ENCODE measurements at regions not wholly inside any gene's neighbourhood (a gene's known extent, or its start where the extent isn't known, plus 50 kb on each side); places are given as distances from the start of the nearest gene placed in this dataset.
"Not testable (repeated sequence)": the region's sequence is repeated elsewhere in the genome, so short reads cannot be mapped to it uniquely, and the experiment has no call there.

GRCh38 chr11:29482510-29482909 lies 534.3 kb downstream of the KCNA4 start:
- DNase-seq, result no peak

GRCh38 chr11:29481738-29482137 lies 535.1 kb downstream of the KCNA4 start:
- no peak for DNase-seq

GRCh38 chr11:29480981-29481380 lies 535.8 kb downstream of the KCNA4 start:
- no peak for DNase-seq

GRCh38 chr11:29458252-29458651 lies 558.6 kb downstream of the KCNA4 start:
- no peak for DNase-seq

DNA sequence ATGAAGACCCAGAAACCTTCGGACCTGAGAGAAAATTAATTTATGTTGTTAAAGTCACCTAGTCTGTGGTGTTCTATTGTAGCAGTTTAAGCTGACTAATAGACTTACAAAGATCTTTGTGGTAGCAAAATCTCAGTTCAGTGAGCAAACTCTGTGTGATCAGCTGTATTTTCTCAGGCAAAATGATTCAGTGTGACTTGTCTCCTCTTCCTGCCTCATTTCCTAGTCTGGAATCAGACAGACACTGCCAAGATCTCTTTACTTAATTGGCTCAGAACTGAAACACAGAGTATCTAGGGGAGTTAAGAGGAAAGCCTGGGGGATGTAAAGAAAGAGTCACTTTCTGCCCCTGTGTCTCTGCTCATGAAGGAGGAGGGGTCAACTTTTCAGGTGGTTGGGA lies 564.7 kb downstream of the KCNA4 start:
- DNase-seq, result no peak

GRCh38 chr11:29449281-29450074 lies 567.4 kb downstream of the KCNA4 start:
- no peak for DNase-seq

DNA sequence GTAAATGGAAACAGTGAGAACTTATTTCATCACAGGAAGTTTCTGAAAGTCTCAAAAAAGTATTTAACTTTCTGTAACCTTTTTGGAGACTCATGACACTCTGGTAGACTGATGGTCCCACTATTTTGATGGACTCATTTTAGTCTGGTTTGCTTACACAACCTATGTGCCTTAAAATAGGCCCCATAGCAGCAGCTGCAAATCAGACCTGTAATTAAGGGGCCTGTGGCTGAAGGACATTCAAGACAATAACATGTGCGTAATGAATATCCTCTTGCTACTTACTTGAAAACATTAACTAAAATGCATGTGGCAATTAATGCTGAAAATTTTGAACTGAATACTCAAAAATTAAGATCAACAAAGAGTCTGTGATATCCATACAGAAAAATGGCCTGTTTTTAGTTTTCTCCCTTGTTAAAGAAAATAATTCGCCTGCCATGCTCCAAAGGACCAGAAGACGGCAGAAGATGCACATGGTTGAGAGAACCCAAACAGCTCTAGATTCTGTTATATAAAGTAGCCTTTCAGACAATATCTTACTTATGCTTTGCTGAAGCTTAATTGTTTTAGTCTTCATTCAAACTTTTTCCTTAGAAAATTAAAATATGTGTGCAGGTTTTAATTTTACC lies 568.5 kb downstream of the KCNA4 start:
- peak; percentile 23 for DNase-seq

DNA sequence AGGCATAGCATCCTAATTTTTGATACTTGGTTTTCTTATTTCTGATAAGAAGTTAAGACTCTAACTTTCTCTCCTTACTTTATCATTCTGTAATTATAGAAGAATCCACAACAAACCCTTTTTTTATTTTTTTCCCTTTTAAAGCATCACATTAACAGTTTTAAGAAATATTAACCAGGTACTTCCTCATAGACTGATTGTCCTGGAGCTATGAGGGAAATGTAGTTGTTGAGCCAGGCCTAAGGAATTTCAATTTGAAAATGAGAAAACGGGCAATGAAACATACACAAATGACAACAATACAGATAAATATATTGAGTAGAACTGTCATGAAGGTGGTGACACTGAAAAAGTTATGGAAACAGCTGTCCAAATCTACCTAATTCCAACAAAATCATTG lies 569.0 kb downstream of the KCNA4 start:
- no peak for DNase-seq

DNA sequence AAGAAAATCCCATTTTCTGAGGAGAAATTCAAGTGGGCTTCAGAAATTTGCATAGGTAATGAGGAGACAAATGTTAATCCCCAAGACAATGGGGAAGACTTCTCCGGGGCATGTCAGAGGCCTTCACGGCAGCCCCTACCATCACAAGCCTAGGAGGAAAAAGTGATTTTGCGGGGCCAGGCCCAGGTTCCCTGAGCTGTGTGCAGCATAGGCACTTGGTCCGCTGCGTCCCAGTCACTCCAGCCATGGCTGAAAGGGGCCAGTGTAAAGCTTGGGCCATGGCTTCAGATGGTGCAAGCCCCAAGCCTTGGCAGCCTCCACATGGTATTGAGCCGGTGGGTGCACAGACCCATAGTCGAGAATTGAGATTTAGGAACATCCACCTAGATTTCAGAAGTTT lies 570.7 kb downstream of the KCNA4 start:
- no peak for DNase-seq

DNA sequence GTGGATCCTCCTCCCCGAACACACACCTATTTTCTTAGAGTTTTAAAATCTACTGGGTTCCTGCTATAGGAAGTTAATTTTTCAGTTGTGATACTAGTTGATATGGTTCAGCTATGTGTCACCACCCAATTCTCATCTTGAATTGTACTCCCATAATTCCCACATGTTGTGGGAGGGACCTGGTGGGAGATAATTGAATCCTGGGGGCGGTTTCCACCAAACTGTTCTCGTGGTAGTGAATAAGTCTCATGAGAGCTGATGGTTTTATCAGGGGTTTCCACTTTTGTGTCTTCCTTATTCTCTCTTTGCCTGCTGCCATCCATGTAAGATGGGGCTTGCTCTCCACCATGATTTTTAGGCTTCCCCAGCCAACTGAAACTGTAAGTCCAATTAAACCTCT lies 571.6 kb downstream of the KCNA4 start:
- not testable (repeated sequence) for DNase-seq

DNA sequence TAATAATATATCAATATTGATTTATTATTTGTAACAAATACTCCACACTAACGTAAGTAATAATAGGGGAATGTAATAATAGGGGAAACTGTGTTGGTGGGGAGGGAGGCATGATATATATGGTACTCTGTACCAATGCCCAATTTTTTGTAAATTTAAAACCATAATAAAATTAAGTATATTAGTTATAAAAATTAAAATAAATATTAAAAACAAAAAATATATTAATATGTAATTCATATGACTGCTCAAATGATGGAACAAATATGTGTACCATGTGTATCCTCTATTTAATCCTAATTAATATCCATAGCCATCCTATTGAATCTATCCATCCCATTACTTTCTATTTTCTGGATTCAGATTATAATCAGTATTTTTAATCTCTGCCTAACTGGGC lies 578.0 kb downstream of the KCNA4 start:
- no peak for DNase-seq

- DNase-seq, result no peak
Observed at GRCh38 chr11:29435421-29435820, 581.4 kb downstream of the KCNA4 start.

DNA sequence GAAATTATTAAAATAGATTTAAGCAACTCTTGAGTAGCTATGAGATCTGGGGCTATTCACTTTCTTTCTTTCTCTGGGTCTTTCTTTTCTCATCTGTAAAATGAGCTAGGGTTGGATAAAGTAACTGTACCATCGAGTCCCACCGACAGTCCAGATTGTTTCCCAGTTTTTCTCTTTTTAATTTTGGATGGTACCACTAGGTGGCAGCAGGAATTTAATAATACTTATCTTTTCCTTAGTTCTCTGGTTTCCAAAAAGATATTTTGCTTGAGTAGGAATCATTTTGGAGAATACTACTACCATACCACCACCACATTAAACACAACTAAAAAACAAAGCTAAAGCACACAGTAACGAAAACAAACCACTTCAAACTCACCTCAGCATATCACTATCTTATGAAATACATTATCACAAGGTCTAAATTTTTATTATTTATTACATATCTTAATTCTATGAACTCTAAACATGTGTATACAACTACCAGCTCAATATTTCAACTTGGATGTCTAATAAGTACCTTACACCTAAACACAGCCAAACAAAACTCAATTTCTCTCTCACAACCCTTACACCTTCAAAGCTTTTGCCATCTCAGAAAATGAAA lies 584.0 kb downstream of the KCNA4 start:
- no peak for DNase-seq

- no peak for DNase-seq
Observed at GRCh38 chr11:29405305-29405704, 611.5 kb downstream of the KCNA4 start.

- no peak for DNase-seq
Observed at GRCh38 chr11:29395555-29396072, 621.2 kb downstream of the KCNA4 start.

DNA sequence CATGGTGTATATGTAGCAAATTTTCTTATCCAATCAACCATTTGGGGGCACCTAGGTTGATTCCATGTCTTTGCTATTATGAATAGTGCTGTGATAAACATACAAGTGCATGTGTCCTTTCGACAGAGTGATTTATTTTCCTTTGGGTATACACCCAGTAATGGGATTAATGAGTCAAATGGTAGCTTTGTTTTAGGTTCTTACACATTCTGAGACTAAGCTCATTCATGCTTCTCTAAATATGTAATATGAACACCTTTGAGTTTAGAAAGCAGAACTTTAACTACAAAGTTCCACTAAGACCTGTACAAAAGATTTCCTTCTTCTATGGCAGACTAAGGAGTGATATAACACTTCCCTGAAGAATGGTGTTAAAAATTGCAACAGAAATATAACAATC lies 627.0 kb downstream of the KCNA4 start:
- no peak for DNase-seq

DNA sequence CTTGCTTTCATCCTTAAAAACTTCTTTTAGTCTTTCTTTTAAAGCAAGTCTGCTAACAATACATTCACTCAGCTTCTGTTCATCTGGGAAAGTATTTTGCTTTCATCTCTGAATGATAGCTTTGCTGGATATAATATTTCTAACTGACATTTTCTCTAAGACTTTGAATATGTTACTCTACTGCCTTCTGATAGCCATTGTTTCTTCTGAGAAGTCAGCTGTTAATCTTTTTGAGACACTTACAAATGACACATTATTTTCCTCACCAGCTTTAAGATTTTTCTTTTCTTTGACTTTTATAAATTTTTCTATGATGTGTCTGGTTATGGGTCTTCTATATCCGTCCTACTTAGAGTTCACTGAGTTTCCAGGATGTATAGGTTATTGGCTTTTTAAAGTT lies 643.1 kb downstream of the KCNA4 start:
- DNase-seq, result no peak

DNA sequence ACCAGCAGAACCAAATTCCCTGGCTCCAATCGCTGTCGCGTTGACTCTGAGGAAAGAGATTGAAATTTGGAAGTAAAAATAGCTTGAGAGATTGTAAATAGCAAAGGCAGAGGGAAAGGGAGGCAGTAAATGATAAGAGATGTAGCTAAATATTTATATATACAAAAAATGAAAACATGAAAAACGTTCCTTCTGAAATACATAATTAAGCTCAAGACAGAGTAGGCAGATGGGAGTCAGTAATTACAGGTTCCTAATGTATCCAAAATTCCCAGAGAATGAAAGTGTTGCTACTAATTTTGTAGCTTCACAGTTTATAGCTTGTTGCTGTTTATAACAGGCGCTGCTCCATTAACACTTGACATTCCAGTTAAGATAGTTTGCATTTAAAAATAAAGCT lies 648.7 kb downstream of the KCNA4 start:
- no peak for DNase-seq

DNA sequence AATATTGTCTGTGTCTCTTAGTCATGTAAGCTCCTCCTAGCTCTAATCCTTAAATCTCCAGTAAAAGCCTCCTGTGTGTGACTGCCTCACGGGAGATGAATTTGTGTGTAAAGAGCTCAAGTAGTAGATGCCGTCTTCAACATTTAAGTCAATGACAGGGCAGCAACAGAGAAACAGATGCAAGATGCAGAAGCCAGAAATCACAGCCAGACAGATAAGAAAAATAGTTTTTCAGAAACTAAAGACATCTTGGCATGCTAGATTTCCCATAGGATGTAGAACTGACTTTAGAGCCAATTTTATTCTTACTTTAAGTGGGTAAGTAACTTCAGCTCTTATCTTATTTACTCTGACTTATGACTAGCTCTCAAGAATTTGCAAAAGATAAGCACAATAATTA lies 652.8 kb downstream of the KCNA4 start:
- DNase-seq, result no peak

- no peak for DNase-seq
Observed at GRCh38 chr11:29361369-29361768, 655.5 kb downstream of the KCNA4 start.

DNA sequence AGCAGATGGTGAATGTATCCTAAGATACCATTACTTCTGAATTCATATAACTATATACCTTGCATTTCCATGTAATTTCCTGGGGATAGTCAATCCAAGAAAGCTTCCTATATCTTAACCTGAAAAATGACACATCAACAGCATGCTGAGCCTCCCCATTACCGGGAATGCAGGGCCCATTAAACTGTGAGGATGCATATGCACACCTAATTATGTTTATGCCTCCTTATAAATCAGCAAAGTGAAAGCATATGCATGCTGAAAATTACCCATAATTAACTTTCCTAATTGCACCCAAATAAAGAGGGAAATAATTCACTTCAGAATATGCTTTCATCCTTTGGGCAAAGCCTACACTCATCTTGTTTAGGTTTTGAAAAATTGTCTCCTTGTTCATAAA lies 663.0 kb downstream of the KCNA4 start:
- DNase-seq, result no peak

DNA sequence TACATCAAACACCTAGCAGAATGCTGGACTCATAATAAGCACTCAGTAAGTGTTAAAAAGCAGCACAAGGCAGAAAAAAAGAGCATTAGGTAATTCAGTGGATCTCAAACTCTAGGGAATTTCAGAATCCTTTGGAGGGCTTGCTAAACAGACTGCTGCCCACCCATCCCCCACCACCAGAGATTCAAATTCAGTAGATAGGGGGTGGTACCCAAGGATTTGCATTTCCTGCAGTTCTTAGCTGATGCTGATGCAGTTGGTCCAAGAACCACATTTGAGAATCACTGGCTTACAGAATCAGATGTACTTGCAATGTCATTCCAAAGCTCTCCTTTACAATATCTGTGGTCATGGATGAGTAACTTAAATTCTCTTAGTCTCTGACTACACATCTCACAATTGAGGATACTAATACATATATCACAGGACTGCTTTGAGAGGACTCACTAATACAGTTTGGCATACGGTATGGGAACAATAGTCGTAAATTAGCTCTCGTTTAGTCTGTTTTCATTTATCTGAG lies 664.5 kb downstream of the KCNA4 start:
- DNase-seq, result no peak

DNA sequence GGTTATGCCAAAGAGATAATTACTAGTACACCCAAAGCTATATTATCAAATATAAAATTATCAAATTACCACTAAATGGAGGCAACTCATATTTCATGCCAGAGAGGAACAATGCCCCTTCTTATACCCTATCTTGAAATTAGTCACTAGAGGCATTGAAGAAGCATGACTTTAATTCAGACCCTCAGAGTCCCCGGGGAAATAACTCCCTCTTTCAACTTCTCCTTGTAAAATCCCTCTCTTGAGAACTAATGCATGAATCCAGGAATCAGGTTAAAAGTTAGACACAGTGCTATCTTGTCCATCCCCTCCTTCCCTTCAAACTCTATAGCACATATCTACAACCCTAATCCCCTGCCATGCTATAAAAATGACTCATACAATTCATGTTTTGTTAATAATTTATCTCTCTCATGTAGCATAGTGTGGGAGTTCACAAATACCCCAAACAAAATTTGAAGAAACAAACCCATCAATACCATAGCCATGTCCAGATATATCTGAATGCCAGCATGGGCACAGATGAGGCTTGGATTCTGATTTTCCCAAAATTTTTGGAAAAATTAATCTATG lies 665.4 kb downstream of the KCNA4 start:
- DNase-seq, result no peak

Measured in femur (tissue), 1 donor.